ENCODE measurements at regions not wholly inside any gene's neighbourhood (a gene's known extent, or its start where the extent isn't known, plus 50 kb on each side); places are given as distances from the start of the nearest gene placed in this dataset.

DNA sequence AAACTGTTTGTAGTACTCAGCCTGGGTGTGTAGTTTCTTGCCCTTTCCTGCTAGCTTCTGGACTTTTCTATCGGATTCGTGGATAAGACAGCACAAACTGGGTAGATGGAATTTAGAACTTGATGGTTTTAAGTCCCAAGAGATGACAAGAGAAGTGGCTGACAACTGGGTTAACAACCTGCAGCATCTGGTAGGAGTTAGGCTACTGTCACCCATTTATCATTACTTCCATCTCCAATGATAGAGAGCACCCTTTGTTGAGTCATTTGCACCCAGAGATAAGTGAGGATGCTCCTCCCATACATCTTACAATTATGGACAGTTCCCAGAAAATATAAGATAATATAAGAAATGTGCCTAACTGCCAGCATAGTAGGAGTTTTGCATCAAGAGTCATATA is 50.2 kb upstream of the FLRT2 start:
- no peak overlapping the region for H3K4me3 ChIP-seq (ENCODE audit: low read depth in 1 of 2, low read length in 1 of 2)
- TF ChIP-seq, protein P1, sequence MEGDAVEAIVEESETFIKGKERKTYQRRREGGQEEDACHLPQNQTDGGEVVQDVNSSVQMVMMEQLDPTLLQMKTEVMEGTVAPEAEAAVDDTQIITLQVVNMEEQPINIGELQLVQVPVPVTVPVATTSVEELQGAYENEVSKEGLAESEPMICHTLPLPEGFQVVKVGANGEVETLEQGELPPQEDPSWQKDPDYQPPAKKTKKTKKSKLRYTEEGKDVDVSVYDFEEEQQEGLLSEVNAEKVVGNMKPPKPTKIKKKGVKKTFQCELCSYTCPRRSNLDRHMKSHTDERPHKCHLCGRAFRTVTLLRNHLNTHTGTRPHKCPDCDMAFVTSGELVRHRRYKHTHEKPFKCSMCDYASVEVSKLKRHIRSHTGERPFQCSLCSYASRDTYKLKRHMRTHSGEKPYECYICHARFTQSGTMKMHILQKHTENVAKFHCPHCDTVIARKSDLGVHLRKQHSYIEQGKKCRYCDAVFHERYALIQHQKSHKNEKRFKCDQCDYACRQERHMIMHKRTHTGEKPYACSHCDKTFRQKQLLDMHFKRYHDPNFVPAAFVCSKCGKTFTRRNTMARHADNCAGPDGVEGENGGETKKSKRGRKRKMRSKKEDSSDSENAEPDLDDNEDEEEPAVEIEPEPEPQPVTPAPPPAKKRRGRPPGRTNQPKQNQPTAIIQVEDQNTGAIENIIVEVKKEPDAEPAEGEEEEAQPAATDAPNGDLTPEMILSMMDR (IDR thresholded peaks at IDR 0.05): no peak
- no peaks in the 10 kb centered on the region for H3K4me1 ChIP-seq (ENCODE audit: control insufficient read depth in 1 of 2, insufficient read depth in 1 of 2, low read depth in 1 of 2, low read length in 1 of 2)
- H3K36me3 ChIP-seq: no peaks in the 10 kb centered on the region
- no peaks in the 10 kb centered on the region for H3K27me3 ChIP-seq
- H3K9me3 ChIP-seq: no peaks in the 10 kb centered on the region
- no peak overlapping the region for H3K27ac ChIP-seq
